ENCODE measurements at regions not wholly inside any gene's neighbourhood (a gene's known extent, or its start where the extent isn't known, plus 50 kb on each side); places are given as distances from the start of the nearest gene placed in this dataset.
"Not testable (repeated sequence)": the region's sequence is repeated elsewhere in the genome, so short reads cannot be mapped to it uniquely, and the experiment has no call there.

- Mint-ChIP-seq H3K9me3 (no peaks in the 10 kb centered on the region), H3K4me1 (ENCODE audit: low read depth) (no peaks in the 10 kb centered on the region), H3K27me3 (no peaks in the 10 kb centered on the region), H3K4me3 (no peak overlapping the region), H3K27ac (no peak overlapping the region), H3K36me3 (no peaks in the 10 kb centered on the region)
- intact Hi-C loops (cut with micrococcal nuclease): no loop called here
- no peak for DNase-seq
- POLR2A ChIA-PET: no interaction called here
- CTCF ChIA-PET: interaction anchor here (0.9 kb wide), 1 partner anchor 236 kb away, joined by 3 read pairs; no protein-coding TSS in a partner anchor
Measured at GRCh38 chr7:25048444-25048834, 68.5 kb upstream of the OSBPL3 start.

DNA sequence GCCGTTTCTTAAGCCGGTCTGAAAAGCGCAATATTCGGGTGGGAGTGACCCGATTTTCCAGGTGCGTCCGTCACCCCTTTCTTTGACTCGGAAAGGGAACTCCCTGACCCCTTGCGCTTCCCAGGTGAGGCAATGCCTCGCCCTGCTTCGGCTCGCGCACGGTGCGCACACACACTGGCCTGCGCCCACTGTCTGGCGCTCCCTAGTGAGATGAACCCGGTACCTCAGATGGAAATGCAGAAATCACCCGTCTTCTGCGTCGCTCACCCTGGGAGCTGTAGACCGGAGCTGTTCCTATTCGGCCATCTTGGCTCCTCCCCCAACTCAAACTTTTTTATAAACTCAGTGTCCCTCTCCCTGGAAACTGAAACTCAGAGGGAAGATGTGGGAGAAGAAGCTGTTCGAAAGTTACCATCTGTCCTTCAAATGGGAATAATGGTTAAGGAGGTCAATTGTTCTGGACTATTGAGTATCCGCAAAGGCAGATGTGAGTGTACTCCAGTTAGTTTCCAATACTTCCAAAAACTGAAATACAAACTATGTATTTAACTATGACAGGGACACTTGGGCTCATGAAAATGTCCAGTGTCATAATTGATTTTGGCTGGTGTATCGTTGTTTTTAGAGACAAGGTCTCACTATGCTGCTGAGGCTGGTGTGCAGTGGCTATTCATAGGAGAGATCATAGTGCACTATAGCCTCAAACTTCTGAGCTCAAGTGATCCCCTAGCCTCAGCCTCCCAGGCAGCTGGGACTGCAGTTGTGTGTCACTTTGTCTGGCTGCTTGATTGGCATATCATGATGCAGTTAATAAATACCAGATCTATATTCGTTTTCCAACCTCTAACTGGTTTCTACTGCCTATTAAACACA is 67.8 kb upstream of the OSBPL3 start:
- intact Hi-C loops (cut with micrococcal nuclease); DNase-seq; H3K9me3 Mint-ChIP-seq; H3K36me3 Mint-ChIP-seq; CTCF ChIA-PET; H3K27ac Mint-ChIP-seq; H3K4me3 Mint-ChIP-seq; H3K27me3 Mint-ChIP-seq; POLR2A ChIA-PET; H3K4me1 Mint-ChIP-seq (ENCODE audit: low read depth): not testable (repeated sequence)

GRCh38 chr7:25037325-25037724 is 57.3 kb upstream of the OSBPL3 start:
- H3K4me1 Mint-ChIP-seq (ENCODE audit: low read depth): no peaks in the 10 kb centered on the region
- DNase-seq: no peak
- CTCF ChIA-PET: interaction anchor here (1.0 kb wide), 1 partner anchor 225 kb away, joined by 4 read pairs; no protein-coding TSS in a partner anchor
- H3K27ac Mint-ChIP-seq: no peak overlapping the region
- peaks cover 8% of the 10 kb centered on the region for H3K9me3 Mint-ChIP-seq
- H3K4me3 Mint-ChIP-seq: no peak overlapping the region
- H3K36me3 Mint-ChIP-seq: peaks cover 2% of the 10 kb centered on the region
- intact Hi-C loops (cut with micrococcal nuclease): no loop called here
- POLR2A ChIA-PET: interaction anchor here (1.2 kb wide), 1 partner anchor 9 kb away, joined by 3 read pairs; no protein-coding TSS in a partner anchor
- H3K27me3 Mint-ChIP-seq: no peaks in the 10 kb centered on the region

DNA sequence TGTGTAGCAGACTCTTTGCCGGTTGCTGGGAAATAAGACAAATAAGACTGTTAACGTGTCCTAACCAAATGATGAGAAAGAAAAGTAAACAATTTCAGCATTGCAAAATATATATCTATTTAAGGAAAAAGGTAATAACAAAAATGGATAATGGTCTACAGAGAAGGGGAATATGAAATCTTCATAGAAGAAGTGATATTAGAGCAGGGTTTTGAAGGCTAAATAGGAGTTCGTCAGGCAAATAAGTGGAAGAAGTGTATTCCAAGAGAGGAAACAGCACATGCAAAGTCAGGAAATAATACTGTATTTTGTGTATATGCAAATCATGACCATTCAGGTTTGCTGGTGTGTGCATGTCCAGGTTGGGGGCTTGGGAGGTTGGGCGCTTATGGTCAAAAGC is 55.3 kb upstream of the OSBPL3 start:
- H3K4me3 Mint-ChIP-seq: no peak overlapping the region
- intact Hi-C loops (cut with micrococcal nuclease): no loop called here
- ChIA-PET POLR2A (no interaction called here), CTCF (no interaction called here)
- DNase-seq: no peak
- peaks cover 16% of the 10 kb centered on the region for H3K4me1 Mint-ChIP-seq (ENCODE audit: low read depth)
- H3K27me3 Mint-ChIP-seq: no peaks in the 10 kb centered on the region
- H3K9me3 Mint-ChIP-seq: peaks cover 8% of the 10 kb centered on the region
- no peak overlapping the region for H3K27ac Mint-ChIP-seq
- peaks cover 2% of the 10 kb centered on the region for H3K36me3 Mint-ChIP-seq

- ChIA-PET POLR2A (no interaction called here), CTCF (interaction anchor here (1.4 kb wide), 1 partner anchor 214 kb away, joined by 5 read pairs; no protein-coding TSS in a partner anchor)
- peaks cover 8% of the 10 kb centered on the region for H3K9me3 Mint-ChIP-seq
- H3K4me3 Mint-ChIP-seq: no peak overlapping the region
- peaks cover 2% of the 10 kb centered on the region for H3K36me3 Mint-ChIP-seq
- H3K4me1 Mint-ChIP-seq (ENCODE audit: low read depth): peaks cover 27% of the 10 kb centered on the region
- H3K27ac Mint-ChIP-seq: no peak overlapping the region
- intact Hi-C loops (cut with micrococcal nuclease): no loop called here
- no peak for DNase-seq
- H3K27me3 Mint-ChIP-seq: no peaks in the 10 kb centered on the region
Measured at GRCh38 chr7:25034136-25034535, 54.2 kb upstream of the OSBPL3 start.

DNA sequence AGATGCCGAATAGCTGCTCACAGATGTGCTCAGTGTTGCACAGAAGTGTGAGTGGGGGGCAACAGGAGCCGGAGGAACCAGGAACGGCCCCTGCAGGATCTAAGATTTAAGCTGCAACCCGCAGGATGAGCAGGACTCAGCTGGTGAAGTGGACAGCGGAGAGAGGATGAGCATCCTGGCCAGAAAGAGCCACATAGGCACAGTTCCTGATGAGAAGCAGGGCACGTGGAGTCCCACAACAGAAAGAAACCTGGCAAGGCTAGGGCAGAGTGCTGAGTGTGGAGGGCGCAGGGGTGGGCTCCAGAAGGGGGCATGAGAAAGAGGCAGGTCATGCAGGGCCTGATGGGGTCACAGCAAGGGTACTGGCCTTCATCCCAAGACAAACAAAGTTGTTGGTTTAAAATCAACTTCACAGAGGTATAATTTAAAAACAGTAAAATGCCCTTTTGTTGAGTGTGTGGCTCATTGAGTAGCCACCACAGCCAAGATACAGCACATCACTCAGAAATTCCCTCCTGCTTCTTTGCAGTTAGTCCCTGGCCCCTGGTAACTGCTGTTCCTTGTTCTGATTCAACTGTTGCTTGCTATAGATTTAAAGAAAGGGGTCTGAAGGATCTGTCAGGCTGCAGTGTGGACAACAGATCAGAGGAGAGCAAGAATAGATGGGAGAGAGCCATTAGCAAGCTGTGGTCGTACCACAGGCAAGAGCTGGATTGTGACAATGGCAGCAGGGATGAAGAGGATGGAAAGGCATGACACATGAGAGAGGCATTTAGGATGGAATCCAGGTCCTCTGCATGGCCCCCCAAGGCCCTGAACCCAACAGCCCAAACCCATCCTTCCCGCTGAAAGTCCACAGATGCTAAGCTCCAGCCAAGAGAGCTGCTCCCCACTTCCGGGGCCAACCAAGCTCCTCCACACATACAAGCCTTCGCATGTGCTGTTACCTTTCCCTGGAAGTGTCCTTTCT is 53.1 kb upstream of the OSBPL3 start:
- no peak for DNase-seq
- intact Hi-C loops (cut with micrococcal nuclease): no loop called here
- no peaks in the 10 kb centered on the region for H3K27me3 Mint-ChIP-seq
- H3K27ac Mint-ChIP-seq: no peak overlapping the region
- H3K36me3 Mint-ChIP-seq: peaks cover 2% of the 10 kb centered on the region
- H3K4me3 Mint-ChIP-seq: no peak overlapping the region
- CTCF ChIA-PET: interaction anchor here (1.4 kb wide), 1 partner anchor 213 kb away, joined by 5 read pairs; no protein-coding TSS in a partner anchor
- POLR2A ChIA-PET: no interaction called here
- peaks cover 38% of the 10 kb centered on the region for H3K4me1 Mint-ChIP-seq (ENCODE audit: low read depth)
- H3K9me3 Mint-ChIP-seq: peaks cover 8% of the 10 kb centered on the region

- intact Hi-C loops (cut with micrococcal nuclease): no loop called here
- H3K4me3 Mint-ChIP-seq: no peak overlapping the region
- H3K4me1 Mint-ChIP-seq (ENCODE audit: low read depth): peaks cover 45% of the 10 kb centered on the region
- no peak for DNase-seq
- CTCF ChIA-PET: interaction anchor here (1.3 kb wide), 1 partner anchor 14 kb away, joined by 4 read pairs; no protein-coding TSS in a partner anchor
- no peaks in the 10 kb centered on the region for H3K27me3 Mint-ChIP-seq
- no peak overlapping the region for H3K27ac Mint-ChIP-seq
- peaks cover 2% of the 10 kb centered on the region for H3K36me3 Mint-ChIP-seq
- POLR2A ChIA-PET: no interaction called here
- H3K9me3 Mint-ChIP-seq: peaks cover 7% of the 10 kb centered on the region
Measured at GRCh38 chr7:25031432-25031831, 51.5 kb upstream of the OSBPL3 start.

- Mint-ChIP-seq H3K27me3 (no peaks in the 10 kb centered on the region), H3K4me3 (no peak overlapping the region), H3K27ac (no peak overlapping the region), H3K9me3 (peaks cover 3% of the 10 kb centered on the region), H3K36me3 (peaks cover 1% of the 10 kb centered on the region), H3K4me1 (ENCODE audit: low read depth) (peaks cover 45% of the 10 kb centered on the region)
- ChIA-PET POLR2A (interaction anchor here (1.3 kb wide), 1 partner anchor 123 kb away, joined by 3 read pairs; no protein-coding TSS in a partner anchor), CTCF (interaction anchor here (0.9 to 1.7 kb wide), 3 partner anchors 14 to 210 kb away, joined by 3 to 4 read pairs (median 4); no protein-coding TSS in a partner anchor)
- intact Hi-C loops (cut with micrococcal nuclease): no loop called here
- DNase-seq: peak; percentile 35
Measured at GRCh38 chr7:25031007-25031406, 51.0 kb upstream of the OSBPL3 start.
